HEK293 (cell line): ENCODE measurements at regions not wholly inside any gene's neighbourhood (a gene's known extent, or its start where the extent isn't known, plus 50 kb on each side); places are given as distances from the start of the nearest gene placed in this dataset.
"Not testable (repeated sequence)": the region's sequence is repeated elsewhere in the genome, so short reads cannot be mapped to it uniquely, and the experiment has no call there.

Source experiments
- CTCF ChIA-PET: fragments of 350-600 bp; formaldehyde crosslinking; extraction: SDS; loops from one replicate; lab custom pipeline; 2021; ENCODE audit warnings: antibody characterized with exemption; lab: Yijun Ruan, JAX
- POLR2A ChIA-PET: fragments of 300-600 bp; formaldehyde crosslinking; extraction: SDS; loops from one replicate; lab custom pipeline; 2020; ENCODE audit warnings: antibody characterized with exemption, inconsistent platforms; lab: Yijun Ruan, JAX
- H3K27ac ChIP-seq: fragments of 200-500 bp; sonication (Bioruptor generic); 2 replicates; pipeline ENCODE4 v1.5.1; 2014; ENCODE audit warnings: low read depth, low read length, control low read depth, inconsistent platforms; ENCODE audit errors: extremely low read depth
- H3K36me3 ChIP-seq, 2 experiments: fragments of 200-500 bp in 1 of 2; sonication (Bioruptor generic) in 1 of 2; 1 replicate in 1 of 2; 2 replicates in 1 of 2; pipeline ENCODE4 v1.5.1; 2014 to 2017; ENCODE audit warnings: inconsistent platforms in 2 of 2, low read length in 2 of 2; ENCODE audit not compliant: control insufficient read depth in 2 of 2, insufficient read depth in 1 of 2
- H3K4me1 ChIP-seq: fragments of 200-500 bp; sonication (Bioruptor generic); 2 replicates; pipeline ENCODE4 v1.5.1; 2014; ENCODE audit warnings: mild to moderate bottlenecking, low read length, inconsistent platforms; ENCODE audit not compliant: control insufficient read depth, insufficient read depth
- H3K4me3 ChIP-seq: 2 replicates; pipeline ENCODE4 v1.5.1; 2011; ENCODE audit warnings: low read depth, mild to moderate bottlenecking, control low read depth, low read length, moderate library complexity
- H3K9me3 ChIP-seq: fragments of 200-500 bp; sonication (Bioruptor generic); 2 replicates; pipeline ENCODE4 v1.5.1; 2014; ENCODE audit warnings: low read depth, low read length, inconsistent platforms; ENCODE audit not compliant: control insufficient read depth, insufficient read depth
- AEBP2 ChIP-seq: fragments of 450-650 bp; formaldehyde crosslinking; IDR thresholded peaks from 2 replicates; pipeline ENCODE4 v1.5.1; 2016; ENCODE audit warnings: missing biosample characterization, missing genetic modification characterization, borderline replicate concordance
- CTCF ChIP-seq: fragments of 450-650 bp; formaldehyde crosslinking; IDR thresholded peaks from 2 replicates; pipeline ENCODE4 v1.5.1; 2016; ENCODE audit warnings: missing biosample characterization, missing genetic modification characterization
- GLIS1 ChIP-seq: fragments of 450-650 bp; formaldehyde crosslinking; IDR thresholded peaks from 2 replicates; pipeline ENCODE4 v1.5.1; 2016; ENCODE audit warnings: missing biosample characterization, missing genetic modification characterization
- HOXD13 ChIP-seq: sonication (generic); formaldehyde crosslinking; IDR thresholded peaks from 2 replicates; pipeline ENCODE4 v1.8.0; 2022; ENCODE audit warnings: missing genetic modification reagents, borderline replicate concordance
- MZF1 ChIP-seq: fragments of 450-650 bp; formaldehyde crosslinking; IDR thresholded peaks from 2 replicates; pipeline ENCODE4 v1.5.1; 2017; ENCODE audit warnings: missing biosample characterization, missing genetic modification characterization, borderline replicate concordance
- PATZ1 ChIP-seq: fragments of 450-650 bp; formaldehyde crosslinking; IDR thresholded peaks from 2 replicates; pipeline ENCODE4 v1.5.1; 2016; ENCODE audit warnings: missing biosample characterization, missing genetic modification characterization
- SCRT1 ChIP-seq: fragments of 450-650 bp; formaldehyde crosslinking; IDR thresholded peaks from 2 replicates; pipeline ENCODE4 v1.5.1; 2016; ENCODE audit warnings: missing biosample characterization, missing genetic modification characterization, borderline replicate concordance
- SCRT2 ChIP-seq: fragments of 450-650 bp; formaldehyde crosslinking; IDR thresholded peaks from 2 replicates; pipeline ENCODE4 v1.5.1; 2016; ENCODE audit warnings: missing biosample characterization, missing genetic modification characterization
- SP2 ChIP-seq: fragments of 450-650 bp; formaldehyde crosslinking; IDR thresholded peaks from 2 replicates; pipeline ENCODE4 v1.5.1; 2016; ENCODE audit warnings: missing biosample characterization, missing genetic modification characterization
- SP7 ChIP-seq: fragments of 450-650 bp; formaldehyde crosslinking; IDR thresholded peaks from 2 replicates; pipeline ENCODE4 v1.5.1; 2016; ENCODE audit warnings: missing biosample characterization, missing genetic modification characterization
- ZBTB20 ChIP-seq: fragments of 450-650 bp; formaldehyde crosslinking; IDR thresholded peaks from 2 replicates; pipeline ENCODE4 v1.5.1; 2016; ENCODE audit warnings: missing biosample characterization, missing genetic modification characterization
- ZFHX2 ChIP-seq: fragments of 450-650 bp; formaldehyde crosslinking; conservative IDR thresholded peaks from 2 replicates; pipeline ENCODE4 v1.5.1; 2016; ENCODE audit warnings: missing biosample characterization, missing genetic modification characterization
- ZFP41 ChIP-seq: fragments of 450-650 bp; formaldehyde crosslinking; IDR thresholded peaks from 2 replicates; pipeline ENCODE4 v1.5.1; 2016; ENCODE audit warnings: missing biosample characterization, missing genetic modification characterization, borderline replicate concordance
- ZNF174 ChIP-seq: fragments of 450-650 bp; formaldehyde crosslinking; IDR thresholded peaks from 2 replicates; pipeline ENCODE4 v1.5.0; 2017; ENCODE audit warnings: missing biosample characterization, mild to moderate bottlenecking, missing genetic modification characterization
- ZNF223 ChIP-seq: fragments of 450-650 bp; formaldehyde crosslinking; IDR thresholded peaks from 2 replicates; pipeline ENCODE4 v1.5.1; 2016; ENCODE audit warnings: missing biosample characterization, missing genetic modification characterization
- ZNF248 ChIP-seq: fragments of 450-650 bp; formaldehyde crosslinking; IDR thresholded peaks from 2 replicates; pipeline ENCODE4 v1.5.1; 2017; ENCODE audit warnings: missing biosample characterization, missing genetic modification characterization
- ZNF335 ChIP-seq: fragments of 450-650 bp; formaldehyde crosslinking; conservative IDR thresholded peaks from 2 replicates; pipeline ENCODE4 v1.5.1; 2016; ENCODE audit warnings: missing biosample characterization, missing genetic modification characterization
- ZNF416 ChIP-seq: fragments of 450-650 bp; formaldehyde crosslinking; IDR thresholded peaks from 2 replicates; pipeline ENCODE4 v1.5.1; 2016; ENCODE audit warnings: missing biosample characterization, missing genetic modification characterization
- ZNF501 ChIP-seq: fragments of 450-650 bp; formaldehyde crosslinking; IDR thresholded peaks from 2 replicates; pipeline ENCODE4 v1.5.1; 2016; ENCODE audit warnings: missing biosample characterization, missing genetic modification characterization
- ZNF513 ChIP-seq: fragments of 450-650 bp; IDR thresholded peaks from 2 replicates; pipeline ENCODE4 v1.5.1; 2018; ENCODE audit warnings: missing biosample characterization, missing genetic modification characterization
- ZNF558 ChIP-seq: fragments of 450-650 bp; formaldehyde crosslinking; IDR thresholded peaks from 2 replicates; pipeline ENCODE4 v1.5.1; 2016; ENCODE audit warnings: missing biosample characterization, missing genetic modification characterization
- ZNF561 ChIP-seq: fragments of 450-650 bp; IDR thresholded peaks from 2 replicates; pipeline ENCODE4 v1.5.1; 2018; ENCODE audit warnings: missing biosample characterization, missing genetic modification characterization, borderline replicate concordance
- ZNF600 ChIP-seq: fragments of 450-650 bp; formaldehyde crosslinking; IDR thresholded peaks from 2 replicates; pipeline ENCODE4 v1.5.1; 2016; ENCODE audit warnings: missing biosample characterization, missing genetic modification characterization
- ZNF670 ChIP-seq: fragments of 450-650 bp; formaldehyde crosslinking; IDR thresholded peaks from 2 replicates; pipeline ENCODE4 v1.5.1; 2016; ENCODE audit warnings: missing biosample characterization, missing genetic modification characterization, low read depth

- CTCF ChIA-PET = interaction anchor here (0.8 kb wide), 1 partner anchor 16 kb away, joined by 4 read pairs; no protein-coding TSS in a partner anchor
- H3K9me3 ChIP-seq, POLR2A ChIA-PET, H3K4me1 ChIP-seq, H3K36me3 ChIP-seq, H3K4me3 ChIP-seq, H3K27ac ChIP-seq: not testable (repeated sequence)
Observed at GRCh38 chr2:37735524-37735910, 64.1 kb upstream of the CDC42EP3 start.

GRCh38 chr2:37737507-37737906 lies 66.1 kb upstream of the CDC42EP3 start:
- Histone ChIP-seq H3K36me3 (no peaks in the 10 kb centered on the region), H3K9me3 (no peaks in the 10 kb centered on the region), H3K27ac (no peak overlapping the region), H3K4me1 (peaks cover 3% of the 10 kb centered on the region; the same call in 1 of the 2 replicates), H3K4me3 (no peak overlapping the region)
- CTCF ChIA-PET = no interaction called here
- TF ChIP-seq ZNF558 (tag by site-specific recombination) (no peak), PATZ1 (tag by site-specific recombination) (no peak), ZNF600 (tag by site-specific recombination) (no peak), ZNF223 (tag by site-specific recombination) (no peak), ZBTB20 (no peak), ZNF416 (tag by site-specific recombination) (no peak), ZNF670 (tag by site-specific recombination) (no peak), ZFHX2 (tag by site-specific recombination) (no peak), CTCF (no peak), SCRT1 (no peak), SP2 (tag by site-specific recombination) (no peak), ZNF561 (no peak)
- POLR2A ChIA-PET = no interaction called here

- CTCF ChIA-PET = no interaction called here
- Histone ChIP-seq H3K27ac (no peak overlapping the region), H3K9me3 (no peaks in the 10 kb centered on the region), H3K4me3 (no peak overlapping the region), H3K4me1 (peaks cover 3% of the 10 kb centered on the region; the same call in 1 of the 2 replicates), H3K36me3 (no peaks in the 10 kb centered on the region)
- POLR2A ChIA-PET = no interaction called here
- TF ChIP-seq HOXD13 (CRISPR knock-in tag) = no peak
- no peak for TF ChIP-seq ZNF174 (tag by site-specific recombination)
- TF ChIP-seq SCRT2 (tag by site-specific recombination) = no peak
- no peak for TF ChIP-seq ZNF335 (tag by site-specific recombination)
- TF ChIP-seq ZNF513 = no peak
- TF ChIP-seq ZFHX2 (tag by site-specific recombination) = no peak
- TF ChIP-seq GLIS1 = no peak
- no peak for TF ChIP-seq MZF1 (tag by site-specific recombination)
- no peak for TF ChIP-seq ZFP41 (tag by site-specific recombination)
- no peak for TF ChIP-seq ZNF501 (tag by site-specific recombination)
- TF ChIP-seq SP7 (tag by site-specific recombination) = no peak
- TF ChIP-seq ZNF248 (tag by site-specific recombination) = no peak
- no peak for TF ChIP-seq AEBP2 (tag by site-specific recombination)
Observed at GRCh38 chr2:37738266-37738885, 66.9 kb upstream of the CDC42EP3 start.
